ENCODE measurements at regions not wholly inside any gene's neighbourhood (a gene's known extent, or its start where the extent isn't known, plus 50 kb on each side); places are given as distances from the start of the nearest gene placed in this dataset.

GRCh38 chr5:173807181-173807655, 80.9 kb upstream of the CPEB4 start:
- Histone ChIP-seq H3K4me2 (ENCODE audit: low read depth, low read length) (peak overlapping the region; percentile 45; the same call in 1 of the 2 replicates), H3K4me1 (ENCODE audit: insufficient read depth, low read length) (peaks cover 54% of the 10 kb centered on the region), H3K36me3 (replicated peaks in 1 of 2; ENCODE audit: control insufficient read depth in 1 of 2, insufficient read depth in 2 of 2, low read length in 2 of 2) (no peaks in the 10 kb centered on the region), H3K27ac (ENCODE audit: extremely low read length, insufficient read depth, low read length) (peak overlapping the region; percentile 59), H2AFZ (ENCODE audit: low read length) (no peak overlapping the region), H3K9me3 (ENCODE audit: low read length) (no peaks in the 10 kb centered on the region), H3K79me2 (ENCODE audit: insufficient read depth, low read length) (no peaks in the 10 kb centered on the region), H3K9ac (ENCODE audit: insufficient read depth, low read depth, low read length) (no peak overlapping the region; the same call in 1 of the 2 replicates), H4K20me1 (ENCODE audit: insufficient read depth, low read length) (no peaks in the 10 kb centered on the region), H3K27me3 (ENCODE audit: control insufficient read depth in 1 of 2, insufficient read depth in 2 of 2, low read length in 2 of 2) (no peaks in the 10 kb centered on the region), H3K4me3 (replicated peaks in 1 of 3; ENCODE audit: insufficient read depth in 1 of 3, low read depth in 2 of 3, low read length in 3 of 3) (no peak overlapping the region)
- FAIRE-seq (no peak), ATAC-seq (no peak), DNase-seq (ENCODE audit: low spot score) (no peak)
- ChIA-PET POLR2A (interaction anchor here (1.2 to 2.6 kb wide), 9 partner anchors 14 to 163 kb away, joined by 3 to 45 read pairs (median 10); partner anchors contain the start of gene CPEB4), CTCF (ENCODE audit: low intra/inter-chr PET ratio, low total read pairs) (no interaction called here)
- intact Hi-C loops (cut with micrococcal nuclease; ENCODE audit: unreplicated experiment): loop anchor here (2.0 kb wide), 1 partner anchor 18 kb away; no protein-coding TSS in a partner anchor
- BruUV-seq (replicated peaks): no TSS peak
- in situ Hi-C loops (cut with HindIII; ENCODE audit: extremely low pct_ligation_motif_present, low pct_unique_long_range_greater_than_20kb): no loop called here
- 90% methylated on average over 13 of the region's 17 CpGs for WGBS (ENCODE audit: low lambda C conversion rate)
- TF ChIP-seq MAZ (IDR thresholded peaks at IDR 0.05; ENCODE audit: borderline replicate concordance, low read depth, low read length) (no peak), MAZ (CRISPR knock-in tag; IDR thresholded peaks at IDR 0.05; ENCODE audit: low read depth) (peak; percentile 4; the same call in 1 of the 2 replicates), MLXIP (CRISPR knock-in tag; IDR thresholded peaks at IDR 0.05; ENCODE audit: borderline replicate concordance) (no peak), MNT (IDR thresholded peaks at IDR 0.05) (peak; percentile 65), ZNF790 (CRISPR knock-in tag; IDR thresholded peaks at IDR 0.05; ENCODE audit: borderline replicate concordance) (0 out of 2 replicates have a peak, but pooled peaks have one; percentile 84), HNF1B (CRISPR knock-in tag; IDR thresholded peaks at IDR 0.05) (no peak), ZKSCAN5 (CRISPR knock-in tag; IDR thresholded peaks at IDR 0.05) (no peak), RCOR2 (CRISPR knock-in tag; IDR thresholded peaks at IDR 0.05) (no peak), ZNF446 (CRISPR knock-in tag; IDR thresholded peaks at IDR 0.05) (0 out of 2 replicates have a peak, but pooled peaks have one; percentile 40), ZNF646 (CRISPR knock-in tag; IDR thresholded peaks at IDR 0.05) (0 out of 2 replicates have a peak, but pooled peaks have one; percentile 51), CREB1 (IDR thresholded peaks at IDR 0.05) (no peak), CREB1 (CRISPR knock-in tag; IDR thresholded peaks at IDR 0.05) (no peak)

Data from HepG2 (cell line).